ENCODE measurements at regions not wholly inside any gene's neighbourhood (a gene's known extent, or its start where the extent isn't known, plus 50 kb on each side); places are given as distances from the start of the nearest gene placed in this dataset.

DNA sequence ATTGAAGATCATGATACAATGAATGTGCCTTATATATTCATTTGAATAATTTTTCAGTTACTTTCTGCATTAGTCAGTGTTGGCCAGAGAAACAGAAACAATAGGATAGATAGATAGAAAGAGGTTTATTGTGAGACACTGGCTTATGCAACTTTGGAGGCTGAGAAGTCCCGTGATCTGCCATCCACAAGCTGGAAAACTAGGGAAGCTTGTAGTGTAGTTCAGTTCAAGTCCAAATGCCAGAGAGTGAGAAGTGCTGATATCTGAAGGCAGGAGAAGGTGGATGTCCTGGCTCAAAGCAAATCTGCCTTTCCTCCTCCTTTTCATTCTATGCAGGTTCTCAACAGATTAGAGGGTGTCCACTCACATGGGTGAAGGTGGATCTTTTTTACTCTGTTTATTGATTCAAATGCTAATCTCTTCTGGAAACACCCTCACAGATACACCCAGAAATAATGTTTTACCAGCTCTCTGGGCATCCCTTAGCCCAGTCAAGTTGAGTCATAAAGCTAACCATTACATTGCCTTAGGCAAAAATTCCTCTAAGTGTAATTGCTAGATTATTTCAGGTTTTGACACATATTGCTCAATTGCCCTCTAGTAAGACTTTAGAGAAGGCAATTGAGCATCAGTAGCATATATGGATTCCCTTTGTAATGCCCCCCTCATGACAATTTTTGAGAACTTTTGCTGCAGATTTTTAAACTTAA lies 341.4 kb downstream of the LPIN1 start:
- Histone ChIP-seq H3K9me3 (no peaks in the 10 kb centered on the region), H3K27me3 (no peaks in the 10 kb centered on the region), H3K36me3 (no peaks in the 10 kb centered on the region), H3K27ac (no peak overlapping the region), H3K4me1 (no peaks in the 10 kb centered on the region), H3K4me3 (no peak overlapping the region)
- 34 to 67% methylated on average over 1 of the region's 1 CpG for WGBS, 2 donors
- no peak for TF ChIP-seq POLR2A (IDR thresholded peaks at IDR 0.05)
- TF ChIP-seq, protein P1, sequence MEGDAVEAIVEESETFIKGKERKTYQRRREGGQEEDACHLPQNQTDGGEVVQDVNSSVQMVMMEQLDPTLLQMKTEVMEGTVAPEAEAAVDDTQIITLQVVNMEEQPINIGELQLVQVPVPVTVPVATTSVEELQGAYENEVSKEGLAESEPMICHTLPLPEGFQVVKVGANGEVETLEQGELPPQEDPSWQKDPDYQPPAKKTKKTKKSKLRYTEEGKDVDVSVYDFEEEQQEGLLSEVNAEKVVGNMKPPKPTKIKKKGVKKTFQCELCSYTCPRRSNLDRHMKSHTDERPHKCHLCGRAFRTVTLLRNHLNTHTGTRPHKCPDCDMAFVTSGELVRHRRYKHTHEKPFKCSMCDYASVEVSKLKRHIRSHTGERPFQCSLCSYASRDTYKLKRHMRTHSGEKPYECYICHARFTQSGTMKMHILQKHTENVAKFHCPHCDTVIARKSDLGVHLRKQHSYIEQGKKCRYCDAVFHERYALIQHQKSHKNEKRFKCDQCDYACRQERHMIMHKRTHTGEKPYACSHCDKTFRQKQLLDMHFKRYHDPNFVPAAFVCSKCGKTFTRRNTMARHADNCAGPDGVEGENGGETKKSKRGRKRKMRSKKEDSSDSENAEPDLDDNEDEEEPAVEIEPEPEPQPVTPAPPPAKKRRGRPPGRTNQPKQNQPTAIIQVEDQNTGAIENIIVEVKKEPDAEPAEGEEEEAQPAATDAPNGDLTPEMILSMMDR (IDR thresholded peaks at IDR 0.05): no peak
- TF ChIP-seq EP300 (IDR thresholded peaks at IDR 0.05): no peak
- DNase-seq (ENCODE audit: low spot score in 2 of 2): no peak

GRCh38 chr2:12089001-12089400 lies 342.6 kb downstream of the LPIN1 start:
- H3K36me3 ChIP-seq: no peaks in the 10 kb centered on the region
- no peak for TF ChIP-seq EP300 (IDR thresholded peaks at IDR 0.05)
- TF ChIP-seq, protein P1 (IDR thresholded peaks at IDR 0.05): no peak
- TF ChIP-seq POLR2A (IDR thresholded peaks at IDR 0.05): no peak
- no peak for DNase-seq (ENCODE audit: low spot score in 2 of 2)
- WGBS, 2 donors: 93 to 97% methylated on average over 1 of the region's 1 CpG
- H3K4me1 ChIP-seq: no peaks in the 10 kb centered on the region
- H3K27me3 ChIP-seq: no peaks in the 10 kb centered on the region
- no peaks in the 10 kb centered on the region for H3K9me3 ChIP-seq
- no peak overlapping the region for H3K4me3 ChIP-seq
- H3K27ac ChIP-seq: no peak overlapping the region

DNA sequence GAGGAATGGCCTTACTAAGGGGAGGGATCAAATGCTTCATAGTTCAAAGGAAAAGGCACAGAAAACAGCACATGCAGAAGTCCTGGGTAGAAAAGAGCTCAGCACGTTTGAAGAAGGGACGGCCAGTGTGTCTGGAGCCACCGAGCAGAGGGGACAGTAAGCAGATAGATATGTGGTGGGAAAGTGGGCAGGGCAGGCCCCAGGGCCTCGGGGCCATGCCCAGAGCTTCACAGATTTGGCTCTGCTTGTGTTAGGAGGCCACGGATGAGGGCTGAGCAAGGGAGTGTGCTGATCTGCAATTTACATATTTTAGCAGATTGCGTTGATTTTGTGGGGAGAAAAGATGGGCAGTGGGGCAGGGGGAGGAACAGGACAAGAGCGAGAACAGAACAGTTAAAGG lies 343.1 kb downstream of the LPIN1 start:
- Histone ChIP-seq H3K27ac (no peak overlapping the region), H3K36me3 (no peaks in the 10 kb centered on the region), H3K4me3 (no peak overlapping the region), H3K9me3 (no peaks in the 10 kb centered on the region), H3K4me1 (no peaks in the 10 kb centered on the region), H3K27me3 (no peaks in the 10 kb centered on the region)
- no peak for TF ChIP-seq EP300 (IDR thresholded peaks at IDR 0.05)
- no peak for TF ChIP-seq POLR2A (IDR thresholded peaks at IDR 0.05)
- TF ChIP-seq, protein P1 (IDR thresholded peaks at IDR 0.05): no peak
- no peak for DNase-seq (ENCODE audit: low spot score in 2 of 2)
- 78 to 81% methylated on average over 7 of the region's 7 CpGs for WGBS, 2 donors

GRCh38 chr2:12090072-12090471 lies 343.6 kb downstream of the LPIN1 start:
- WGBS, 2 donors: 91 to 94% methylated on average over 3 of the region's 3 CpGs
- H3K36me3 ChIP-seq: no peaks in the 10 kb centered on the region
- H3K4me3 ChIP-seq: no peak overlapping the region
- no peaks in the 10 kb centered on the region for H3K4me1 ChIP-seq
- no peaks in the 10 kb centered on the region for H3K27me3 ChIP-seq
- DNase-seq (ENCODE audit: low spot score in 2 of 2): no peak
- no peaks in the 10 kb centered on the region for H3K9me3 ChIP-seq
- no peak overlapping the region for H3K27ac ChIP-seq
- TF ChIP-seq, protein P1 (IDR thresholded peaks at IDR 0.05): no peak
- TF ChIP-seq EP300 (IDR thresholded peaks at IDR 0.05): no peak
- TF ChIP-seq POLR2A (IDR thresholded peaks at IDR 0.05): no peak

- 73 to 76% methylated on average over 3 of the region's 3 CpGs for WGBS, 2 donors
- H3K27ac ChIP-seq: no peak overlapping the region
- no peaks in the 10 kb centered on the region for H3K4me1 ChIP-seq
- no peaks in the 10 kb centered on the region for H3K36me3 ChIP-seq
- TF ChIP-seq POLR2A (IDR thresholded peaks at IDR 0.05) (no peak), EP300 (IDR thresholded peaks at IDR 0.05) (no peak)
- TF ChIP-seq, protein P1 (IDR thresholded peaks at IDR 0.05): no peak
- H3K9me3 ChIP-seq: no peaks in the 10 kb centered on the region
- H3K27me3 ChIP-seq: no peaks in the 10 kb centered on the region
- no peak overlapping the region for H3K4me3 ChIP-seq
- no peak for DNase-seq (ENCODE audit: low spot score in 2 of 2)
These were observed 344.2 kb downstream of the LPIN1 start for GRCh38 chr2:12090590-12090989.

Data from tibial nerve (tissue), 4 donors.